T1000 (cell line): ENCODE measurements at regions not wholly inside any gene's neighbourhood (a gene's known extent, or its start where the extent isn't known, plus 50 kb on each side); places are given as distances from the start of the nearest gene placed in this dataset.
"Not testable (repeated sequence)": the region's sequence is repeated elsewhere in the genome, so short reads cannot be mapped to it uniquely, and the experiment has no call there.

ENCODE experiments used
- DNase-seq: peaks from one replicate; lab custom pipeline; 2025; ENCODE audit warnings: mixed read lengths; lab: John Stamatoyannopoulos, UW

GRCh38 chr11:23759489-23759888 lies 737.4 kb upstream of the LUZP2 start:
- no peak for DNase-seq

DNA sequence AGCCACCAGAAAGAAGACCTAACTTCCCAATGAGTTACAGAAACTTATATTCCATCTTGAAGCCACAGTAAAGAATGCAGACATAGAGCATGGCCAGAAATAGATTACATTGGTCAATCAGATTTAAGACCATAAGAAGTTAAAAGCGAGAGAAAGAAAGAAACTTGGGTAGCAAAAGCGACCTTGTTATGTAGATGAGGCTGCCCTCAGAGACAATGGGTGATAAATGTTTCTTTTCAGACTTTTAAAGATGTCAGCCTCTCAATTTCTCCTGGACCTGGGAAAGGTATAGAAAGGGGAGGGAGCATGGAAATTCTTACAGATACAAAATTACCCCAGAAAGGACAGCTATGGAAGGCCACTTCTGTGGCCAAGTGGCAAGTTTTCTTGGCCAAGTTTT lies 732.6 kb upstream of the LUZP2 start:
- DNase-seq, result no peak

- no peak for DNase-seq
These were observed 731.1 kb upstream of the LUZP2 start for GRCh38 chr11:23765682-23766252.

GRCh38 chr11:23767576-23767975 lies 729.3 kb upstream of the LUZP2 start:
- no peak for DNase-seq

DNA sequence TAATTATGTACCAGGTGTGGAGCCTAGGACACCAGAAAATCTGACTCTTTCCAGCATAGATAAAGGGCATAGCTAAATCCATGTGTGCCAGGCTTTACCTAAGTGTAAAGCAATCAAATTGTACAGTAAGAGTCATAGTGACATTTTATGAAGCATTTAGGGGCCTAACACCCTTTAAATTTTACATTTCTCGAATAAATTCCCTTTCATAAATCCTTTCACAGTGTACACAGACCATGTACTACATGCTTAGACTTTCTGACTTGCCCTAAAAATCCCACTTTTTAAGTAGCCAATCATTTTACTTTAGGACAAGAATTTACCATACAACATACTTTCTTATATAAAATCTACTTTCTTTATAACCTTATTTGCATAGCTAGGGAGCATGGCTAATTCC lies 727.6 kb upstream of the LUZP2 start:
- DNase-seq, result no peak

- no peak for DNase-seq
These were observed 724.8 kb upstream of the LUZP2 start for GRCh38 chr11:23772081-23772480.

GRCh38 chr11:23778971-23779370 lies 717.9 kb upstream of the LUZP2 start:
- no peak for DNase-seq

- DNase-seq, result no peak
These were observed 716.6 kb upstream of the LUZP2 start for GRCh38 chr11:23780231-23780630.

DNA sequence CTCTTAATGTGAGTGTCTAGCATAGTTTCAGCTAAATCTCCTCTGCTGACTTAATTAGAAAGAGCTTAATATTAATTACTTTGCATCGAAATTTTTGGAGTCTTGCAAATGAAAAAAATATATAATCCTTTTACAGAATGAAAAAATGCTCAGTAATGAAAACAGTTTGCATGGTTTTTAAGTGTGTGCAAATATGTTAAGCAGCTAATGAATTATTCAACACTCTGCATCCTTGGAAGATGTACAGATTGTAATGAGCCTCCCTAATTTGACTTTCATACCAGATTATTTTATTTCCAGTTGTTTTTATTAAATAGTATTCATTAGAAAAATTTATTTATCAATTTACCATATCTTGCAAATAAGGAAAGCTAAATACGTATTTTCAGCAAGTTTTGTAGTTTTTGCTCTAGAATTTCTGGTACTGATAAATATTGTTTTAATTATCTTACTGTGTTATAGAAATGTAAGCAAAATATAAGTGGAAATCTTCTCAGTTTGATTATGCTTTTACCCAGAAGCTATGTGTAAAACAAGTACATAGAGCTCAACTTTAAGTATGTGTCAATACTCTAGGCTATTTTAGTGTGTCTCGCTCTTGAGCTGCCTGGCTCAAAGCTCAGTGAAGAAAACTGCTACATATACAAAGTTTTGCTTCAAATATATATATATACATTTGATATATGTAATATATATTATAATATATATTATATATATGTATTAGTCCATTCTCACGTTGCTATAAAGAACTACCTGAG lies 714.9 kb upstream of the LUZP2 start:
- DNase-seq, result no peak

DNA sequence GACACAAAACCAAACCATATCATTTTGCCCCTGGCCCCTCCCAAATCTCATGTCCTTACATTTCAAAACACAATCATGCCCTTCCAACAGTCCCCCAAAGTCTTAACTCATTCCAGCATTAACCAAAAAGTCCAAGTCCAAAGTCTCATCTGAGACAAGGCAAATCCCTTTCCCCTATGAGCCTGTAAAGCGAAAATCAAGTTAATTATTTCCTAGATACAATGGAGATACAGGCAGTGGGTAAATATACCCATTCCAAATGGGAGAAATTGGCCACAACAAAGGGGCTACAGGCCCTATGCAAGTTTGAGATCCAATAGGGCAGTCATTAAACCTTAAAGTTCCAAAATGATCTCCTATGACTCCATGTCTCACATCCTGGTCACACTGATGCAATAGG lies 709.9 kb upstream of the LUZP2 start:
- not testable (repeated sequence) for DNase-seq

DNA sequence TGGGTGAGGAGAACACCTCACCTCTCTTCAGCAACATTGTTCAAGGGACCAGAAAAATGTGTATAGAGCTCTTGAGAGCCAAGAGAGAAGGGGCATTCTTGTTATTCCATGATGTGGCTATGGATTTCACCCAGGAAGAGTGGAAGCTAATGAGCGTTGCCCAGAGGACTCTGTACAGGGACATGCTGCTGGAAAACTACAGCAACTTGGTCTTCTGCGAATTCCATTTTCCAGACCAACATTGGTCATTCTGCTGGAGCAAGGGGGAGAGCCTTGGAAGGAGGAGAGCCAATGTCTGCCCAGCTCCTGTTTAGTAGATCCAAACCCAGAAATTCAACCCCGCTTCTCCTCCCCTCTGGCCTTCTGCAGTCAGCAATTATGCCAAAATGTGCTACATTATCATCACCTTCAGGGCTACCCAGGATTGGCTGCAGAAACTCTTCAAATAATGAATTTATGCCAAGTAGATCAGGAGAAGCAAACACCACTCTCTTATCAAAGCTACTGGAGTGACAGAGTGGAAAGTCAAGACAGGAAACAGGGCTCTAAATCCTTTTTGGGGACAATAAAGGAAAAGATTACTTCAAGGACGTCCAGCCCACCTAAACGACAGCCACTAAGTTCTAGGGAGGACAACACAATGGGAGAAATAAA lies 707.5 kb upstream of the LUZP2 start:
- DNase-seq, result no peak

DNA sequence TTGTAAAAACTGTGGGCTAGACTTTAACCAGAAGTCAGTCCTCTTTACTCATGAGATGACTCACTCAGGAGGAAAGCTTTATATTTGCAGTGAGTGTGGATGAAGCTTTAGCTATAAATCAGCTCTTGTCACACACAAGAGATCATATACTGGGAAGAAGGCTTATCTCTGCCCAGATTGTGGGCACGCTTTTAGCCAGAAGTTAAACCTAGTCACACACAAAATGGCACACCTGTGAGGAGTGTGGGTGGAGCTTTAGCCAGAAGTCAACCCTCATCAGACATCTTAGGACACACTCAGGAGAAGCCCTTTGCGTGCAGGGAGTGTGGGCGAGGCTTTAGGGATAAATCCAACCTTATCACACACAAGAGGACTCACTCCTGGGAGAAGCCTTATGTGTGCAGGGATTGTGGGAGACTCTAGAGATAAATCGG lies 706.9 kb upstream of the LUZP2 start:
- peak; percentile 2 for DNase-seq

DNA sequence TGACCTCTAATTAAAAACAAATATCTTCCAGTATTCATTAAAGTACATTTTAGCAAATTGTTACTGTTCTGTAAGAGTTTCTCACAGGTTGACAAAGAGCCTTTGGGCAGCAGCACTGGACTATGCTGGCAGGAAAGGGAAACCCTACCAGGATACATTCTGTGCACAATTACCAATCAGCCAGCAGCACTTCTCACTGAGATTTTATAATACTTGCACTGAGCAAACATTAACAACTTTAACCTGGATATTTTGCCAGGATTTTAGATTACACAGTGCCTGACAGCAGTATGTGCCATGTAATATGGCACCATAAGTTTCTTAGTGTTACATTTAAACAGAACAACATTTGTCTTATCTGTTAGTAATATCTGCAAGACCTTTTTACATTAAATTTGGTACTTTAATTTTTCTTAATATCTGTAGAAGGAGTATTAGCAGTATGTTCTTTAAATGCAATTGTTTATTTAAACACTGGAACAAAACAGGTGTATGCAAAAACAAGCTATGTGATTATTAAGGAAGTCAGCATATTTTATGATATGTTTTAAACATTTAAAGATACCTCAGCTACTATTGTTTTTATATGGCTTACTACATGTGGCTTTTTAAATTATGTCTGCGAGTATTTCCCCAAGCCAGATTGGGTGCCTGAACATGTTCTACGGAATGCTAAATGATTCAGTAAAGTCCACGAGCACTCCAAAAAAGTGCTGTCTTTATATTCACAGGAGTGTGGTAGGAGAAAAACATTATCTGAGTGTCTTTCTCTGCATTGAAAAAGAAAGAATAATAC lies 699.0 kb upstream of the LUZP2 start:
- DNase-seq, result no peak

GRCh38 chr11:23834306-23834705 lies 662.5 kb upstream of the LUZP2 start:
- not testable (repeated sequence) for DNase-seq

DNA sequence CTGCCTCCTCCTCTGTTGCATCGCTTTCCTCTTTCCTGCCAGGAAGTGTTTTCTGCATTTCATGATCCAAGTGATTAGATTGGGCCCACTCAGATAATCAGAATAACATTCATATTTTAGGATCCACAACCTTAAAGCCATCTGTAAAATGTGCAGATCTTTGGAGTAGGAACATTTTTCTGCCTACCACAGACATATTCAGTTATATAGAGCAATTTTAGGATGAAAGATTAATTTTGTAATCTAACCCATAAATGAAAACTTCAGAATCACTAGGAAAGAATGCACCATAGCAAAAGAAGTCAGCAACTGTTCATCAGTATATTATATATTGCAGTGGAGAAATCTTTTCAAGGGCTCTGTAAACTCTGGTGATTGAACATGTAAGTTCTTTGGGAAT lies 659.9 kb upstream of the LUZP2 start:
- no peak for DNase-seq

DNA sequence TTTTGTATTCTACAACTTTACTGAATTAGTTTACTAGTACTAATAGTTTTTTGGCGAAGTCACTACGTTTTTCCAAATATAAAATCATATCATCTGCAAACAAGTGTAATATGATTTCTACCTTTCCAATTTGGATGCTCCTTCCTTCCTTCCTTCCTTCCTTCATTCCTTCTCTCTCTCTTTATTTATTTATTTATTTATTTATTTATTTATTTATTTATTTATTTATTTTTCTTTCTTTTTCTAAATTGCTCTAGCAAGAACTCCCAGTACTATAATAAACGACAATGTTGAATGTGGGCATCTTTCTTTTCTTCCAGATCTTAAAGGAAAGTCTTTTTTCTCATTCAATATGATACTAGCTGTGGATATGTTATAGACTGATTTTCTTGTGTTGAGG lies 656.0 kb upstream of the LUZP2 start:
- DNase-seq, result no peak

DNA sequence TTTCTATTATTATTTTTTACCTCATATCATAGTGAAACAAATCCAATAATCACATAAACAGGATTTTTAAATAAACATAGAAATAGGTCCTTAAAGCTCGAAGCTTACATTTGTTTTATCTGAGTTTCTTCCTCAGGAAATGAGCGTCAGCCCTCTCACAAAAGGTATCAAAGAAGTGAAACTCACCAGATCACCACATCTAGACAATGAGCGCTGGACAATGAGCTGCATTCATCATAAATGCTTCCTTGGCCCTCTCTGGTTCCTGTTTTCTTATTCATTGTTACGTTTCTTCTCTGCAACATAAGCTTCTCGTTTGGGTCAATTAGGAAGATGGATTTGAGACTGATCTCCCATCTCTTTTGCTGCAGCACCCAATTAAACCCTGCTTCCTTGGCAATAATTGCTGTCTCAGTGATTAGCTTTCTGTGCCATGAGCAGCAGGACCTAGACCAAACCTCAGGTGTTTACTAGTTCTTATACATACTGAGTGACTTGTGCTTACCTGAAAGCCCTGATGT lies 649.9 kb upstream of the LUZP2 start:
- no peak for DNase-seq

- DNase-seq, result no peak
These were observed 645.6 kb upstream of the LUZP2 start for GRCh38 chr11:23851216-23851615.

DNA sequence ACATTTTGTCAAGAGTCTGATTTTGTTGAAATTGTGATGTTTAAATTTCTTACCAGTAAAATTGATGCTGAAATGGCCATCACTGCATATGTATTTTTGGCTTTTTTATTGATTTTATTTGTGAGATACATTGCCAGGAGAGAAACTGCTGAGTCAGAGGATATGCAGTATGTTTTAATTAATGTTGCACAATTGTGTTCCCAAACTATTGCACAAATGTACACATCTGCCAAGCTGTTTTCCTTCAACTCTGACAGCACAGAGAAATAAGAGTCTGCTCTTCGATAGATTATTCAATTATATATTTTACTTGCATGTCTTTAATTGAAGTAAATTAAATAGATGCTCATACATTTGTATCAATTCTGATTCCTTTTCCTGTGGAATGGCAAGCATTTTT lies 640.2 kb upstream of the LUZP2 start:
- no peak for DNase-seq

DNA sequence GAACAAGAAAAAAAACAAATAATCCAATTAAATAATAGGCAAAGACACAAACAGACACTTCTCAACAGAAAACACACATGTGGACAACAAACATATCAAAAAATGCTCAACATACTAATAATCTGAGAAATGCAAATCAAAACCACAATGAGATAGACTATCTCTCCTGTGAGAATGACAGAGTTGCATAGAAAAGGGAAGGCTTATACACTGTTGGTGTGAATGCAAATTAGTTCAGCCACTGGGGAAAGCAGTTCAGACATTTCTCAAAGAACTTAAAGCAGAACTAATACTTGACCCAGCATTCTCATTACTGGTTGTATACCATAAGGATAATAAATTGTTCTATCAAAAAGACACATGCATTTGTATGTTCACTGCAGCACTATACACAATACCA lies 637.8 kb upstream of the LUZP2 start:
- DNase-seq, result no peak

DNA sequence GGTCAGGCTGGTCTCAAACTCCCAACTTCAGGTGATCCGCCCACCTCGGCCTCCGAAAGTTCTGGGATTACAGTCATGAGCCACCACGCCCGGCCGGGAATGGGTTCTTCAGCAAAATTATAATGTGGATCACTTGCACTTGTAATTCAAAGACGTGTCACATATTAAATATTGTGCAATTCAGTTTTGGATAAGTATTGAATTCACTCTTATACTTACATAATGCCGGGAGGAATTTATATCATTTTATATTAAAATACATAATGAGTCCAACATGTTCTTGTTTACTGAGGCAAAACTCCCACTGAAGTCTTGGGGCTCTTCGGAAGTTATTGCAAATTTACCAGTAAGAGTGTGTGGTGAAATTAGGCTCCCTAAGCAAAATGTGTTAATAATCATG lies 635.2 kb upstream of the LUZP2 start:
- no peak for DNase-seq

DNA sequence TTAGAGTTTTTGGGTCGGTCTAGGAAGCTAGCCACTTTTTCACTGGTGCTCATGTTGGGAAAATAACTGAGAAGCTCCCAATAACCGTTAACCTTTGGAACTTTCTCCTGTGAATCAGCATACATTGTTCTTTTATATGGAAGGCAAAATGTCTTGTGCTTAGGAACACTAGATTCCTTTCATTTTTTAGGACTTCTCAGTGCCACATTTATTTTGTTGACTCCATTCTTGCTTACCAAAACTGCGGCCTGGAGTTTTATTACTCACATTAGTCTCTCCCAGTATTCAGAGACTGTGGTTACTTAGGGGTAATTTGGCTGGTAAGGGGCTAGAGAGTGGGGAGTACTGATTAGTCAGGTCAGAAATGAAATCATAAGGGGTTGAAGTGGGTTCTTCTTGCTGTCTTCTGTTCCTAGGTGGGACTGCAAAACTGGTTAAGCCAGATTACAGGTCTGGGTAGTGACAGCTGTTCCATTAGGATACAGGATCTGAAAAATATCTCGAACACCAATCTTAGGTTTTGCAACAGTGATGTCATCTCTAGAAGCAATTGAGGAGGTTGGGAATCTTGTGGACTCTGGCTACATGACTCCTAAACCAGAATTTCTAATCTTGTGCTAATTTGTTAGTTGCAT lies 631.4 kb upstream of the LUZP2 start:
- no peak for DNase-seq
